A549 (cell line): ENCODE measurements at regions not wholly inside any gene's neighbourhood (a gene's known extent, or its start where the extent isn't known, plus 50 kb on each side); places are given as distances from the start of the nearest gene placed in this dataset.

Experiments used
- ATAC-seq, 2 experiments: fragments of 200-7000 bp in 1 of 2; fragments of >200 bp in 1 of 2; cut with Nextera tagmentation in 1 of 2; cut with Tn5 transposase in 1 of 2; 3 replicates each; pipeline versions ENCODE4 v1.8.0 to v1.9.1; 2018 to 2020; ENCODE audit warnings: mild to moderate bottlenecking in 1 of 2, moderate library complexity in 1 of 2
- CTCF ChIA-PET: fragments of 300-600 bp; sonication (Branson Sonifier 250); formaldehyde crosslinking; extraction: SDS; loops from one replicate; lab custom pipeline; 2021; ENCODE audit warnings: antibody characterized with exemption, inconsistent platforms; lab: Yijun Ruan, JAX
- POLR2A ChIA-PET: fragments of 350-600 bp; formaldehyde crosslinking; extraction: SDS; loops from one replicate; lab custom pipeline; 2021; ENCODE audit warnings: antibody characterized with exemption, inconsistent platforms; lab: Yijun Ruan, JAX
- DNase-seq, 2 experiments: peaks; one replicate each; pipeline versions ENCODE4 v3.0.0 to v3.0.0-alpha.2; 2011 to 2016; ENCODE audit warnings: low read depth in 1 of 2, low spot score in 1 of 2
- FAIRE-seq: peaks from 2 replicates; lab custom pipeline; 2011; peaks lifted over from hg19 to GRCh38; lab: Jason Lieb, UNC
- H3K27ac ChIP-seq, 2 experiments: fragments of >200 bp; sonication (Bioruptor Twin); formaldehyde crosslinking; 3 replicates each; pipeline ENCODE4 v1.5.1; 2016 to 2017
- H3K4me1 ChIP-seq: fragments of >200 bp; sonication (Bioruptor Twin); formaldehyde crosslinking; 3 replicates; pipeline ENCODE4 v1.6.1; 2016
- H3K4me2 ChIP-seq: fragments of >200 bp; sonication (Bioruptor Twin); formaldehyde crosslinking; 3 replicates; pipeline ENCODE4 v1.6.1; 2016
- H3K4me3 ChIP-seq: fragments of >200 bp; sonication (Bioruptor Twin); formaldehyde crosslinking; 3 replicates; pipeline ENCODE4 v1.5.1; 2016
- H3K9me3 ChIP-seq: fragments of >200 bp; sonication (Bioruptor Twin); formaldehyde crosslinking; 3 replicates; pipeline ENCODE4 v1.6.1; 2016
- BHLHE40 ChIP-seq: IDR thresholded peaks from 2 replicates; pipeline ENCODE4 v1.6.1; 2012; ENCODE audit warnings: low read depth, low read length, inconsistent platforms
- CHD2 ChIP-seq: fragments of 150-350 bp; IDR thresholded peaks from 2 replicates; pipeline ENCODE4 v1.6.1; 2014; ENCODE audit warnings: low read length; ENCODE audit not compliant: partially characterized antibody
- EHMT2 ChIP-seq: fragments of 200-600 bp; sonication (generic); IDR thresholded peaks from 2 replicates; pipeline ENCODE4 v1.6.1; 2016; ENCODE audit warnings: antibody characterized with exemption, low read depth, mild to moderate bottlenecking, moderate library complexity
- ELK1 ChIP-seq: fragments of 150-350 bp; IDR thresholded peaks from 2 replicates; pipeline ENCODE4 v1.6.1; 2014; ENCODE audit warnings: low read depth, mild to moderate bottlenecking, low read length
- ESRRA ChIP-seq: fragments of 150-350 bp; IDR thresholded peaks from 2 replicates; pipeline ENCODE4 v1.6.1; 2014; ENCODE audit warnings: mild to moderate bottlenecking, low read length, borderline replicate concordance
- FOSB ChIP-seq: fragments of 250-450 bp; sonication (Bioruptor Pico); IDR thresholded peaks from 2 replicates; pipeline ENCODE4 v1.5.0; 2020; ENCODE audit warnings: mild to moderate bottlenecking, moderate library complexity
- FOSL2 ChIP-seq, 2 experiments: fragments of 450-650 bp in 1 of 2; fragments of >200 bp in 1 of 2; sonication (Bioruptor Twin) in 1 of 2; formaldehyde crosslinking; IDR thresholded peaks; 2 replicates each; pipeline versions ENCODE4 v1.5.0 to v1.6.1; 2016 to 2020; ENCODE audit warnings: mild to moderate bottlenecking in 1 of 2, moderate library complexity in 1 of 2
- FOXS1 ChIP-seq: fragments of 250-450 bp; sonication (Bioruptor Pico); IDR thresholded peaks from 2 replicates; pipeline ENCODE4 v1.5.0; 2020; ENCODE audit warnings: mild to moderate bottlenecking, moderate library complexity
- HDAC2 ChIP-seq: fragments of 200-600 bp; sonication (generic); IDR thresholded peaks from 2 replicates; pipeline ENCODE4 v1.6.1; 2016
- HES2 ChIP-seq: fragments of >200 bp; sonication (Bioruptor Twin); formaldehyde crosslinking; IDR thresholded peaks from 2 replicates; pipeline ENCODE4 v1.6.1; 2016
- HEYL ChIP-seq: fragments of 250-450 bp; sonication (Bioruptor Pico); IDR thresholded peaks from 2 replicates; pipeline ENCODE4 v1.8.0; 2021; ENCODE audit warnings: mild to moderate bottlenecking, moderate library complexity
- HMGXB4 ChIP-seq: fragments of 250-450 bp; sonication (Bioruptor Pico); IDR thresholded peaks from 2 replicates; pipeline ENCODE4 v1.5.0; 2021; ENCODE audit warnings: mild to moderate bottlenecking, moderate library complexity, borderline replicate concordance
- JUN ChIP-seq, 2 experiments: fragments of >200 bp; sonication (Bioruptor Twin); formaldehyde crosslinking; IDR thresholded peaks; 2 replicates in 1 of 2; 3 replicates in 1 of 2; pipeline ENCODE4 v1.6.1; 2016 to 2017
- KDM5A ChIP-seq: fragments of 200-600 bp; sonication (generic); IDR thresholded peaks from 2 replicates; pipeline ENCODE4 v1.6.1; 2016; ENCODE audit warnings: antibody characterized with exemption, mild to moderate bottlenecking
- NFE2L2 ChIP-seq: fragments of 150-350 bp; conservative IDR thresholded peaks from 2 replicates; pipeline ENCODE4 v1.6.1; 2014; ENCODE audit warnings: low read length
- NPAS2 ChIP-seq: fragments of 250-450 bp; sonication (Bioruptor Pico); IDR thresholded peaks from 2 replicates; pipeline ENCODE4 v1.8.0; 2022; ENCODE audit warnings: mild to moderate bottlenecking, moderate library complexity, borderline replicate concordance
- NR3C1 ChIP-seq: fragments of >200 bp; sonication (Bioruptor Twin); formaldehyde crosslinking; IDR thresholded peaks from 3 replicates; pipeline ENCODE4 v1.6.1; 2017
- PHF8 ChIP-seq: fragments of 200-600 bp; sonication (generic); IDR thresholded peaks from 2 replicates; pipeline ENCODE4 v1.6.1; 2016; ENCODE audit warnings: low read depth, mild to moderate bottlenecking, antibody characterized with exemption, moderate library complexity, borderline replicate concordance
- POLR2AphosphoS2 ChIP-seq: conservative IDR thresholded peaks from 2 replicates; pipeline ENCODE4 v1.6.1; 2012; ENCODE audit warnings: low read length, improper control_type of control experiment, inconsistent platforms
- RFX5 ChIP-seq: fragments of 450-650 bp; IDR thresholded peaks from 2 replicates; pipeline ENCODE4 v1.7.1; 2014; ENCODE audit warnings: antibody characterized with exemption, mild to moderate bottlenecking, moderate library complexity
- RNF2 ChIP-seq: fragments of 200-600 bp; sonication (generic); IDR thresholded peaks from 2 replicates; pipeline ENCODE4 v1.6.1; 2016; ENCODE audit warnings: low read depth, mild to moderate bottlenecking, antibody characterized with exemption, moderate library complexity, borderline replicate concordance
- WGBS: methylation state at CpG from one replicate; pipeline ENCODE4 v1.1.6; 2017; ENCODE audit errors: missing lambda C conversion rate; 5-methylcytosine and 5-hydroxymethylcytosine counted together
- TF ChIP-seq, protein P1 (sequence below): IDR thresholded peaks from 2 replicates; pipeline ENCODE4 v1.6.1; 2012
- TF ChIP-seq, protein P2 (sequence below): fragments of >200 bp; sonication (Bioruptor Twin); formaldehyde crosslinking; IDR thresholded peaks from 3 replicates; pipeline ENCODE4 v1.5.1; 2016

DNA sequence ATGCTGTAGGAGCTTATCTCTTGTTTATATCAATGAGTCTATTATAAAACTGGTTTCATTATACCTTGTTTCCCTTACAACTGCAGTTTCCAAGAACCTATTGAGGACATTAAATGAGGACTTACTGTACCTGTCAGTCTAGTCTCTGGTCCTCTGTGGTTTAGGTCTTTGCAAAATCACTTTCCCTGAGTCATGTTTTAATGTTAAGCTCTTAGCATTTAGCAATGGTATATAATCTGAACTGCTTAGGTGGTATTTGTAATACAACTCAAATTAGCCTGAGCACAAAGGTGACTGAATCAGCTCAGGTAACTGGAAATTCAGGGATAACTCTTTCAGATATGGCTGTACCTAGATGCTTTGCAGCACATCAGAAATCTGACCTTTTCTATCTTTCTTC is 418.3 kb upstream of the SPRED2 start (continued):
- TF ChIP-seq KDM5A: no peak
- no peak for TF ChIP-seq POLR2AphosphoS2
- TF ChIP-seq FOXS1: no peak
- TF ChIP-seq HES2: no peak
- TF ChIP-seq ELK1: no peak

GRCh38 chr2:65846989-65847678 is 414.7 kb upstream of the SPRED2 start:
- Histone ChIP-seq H3K9me3 (no peaks in the 10 kb centered on the region), H3K4me1 (no peaks in the 10 kb centered on the region), H3K27ac (no peak overlapping the region), H3K4me3 (no peak overlapping the region), H3K4me2 (no peak overlapping the region)
- FAIRE-seq (no peak), DNase-seq (no peak), ATAC-seq (no peak)
- TF ChIP-seq POLR2AphosphoS2 (no peak), HDAC2 (no peak), EHMT2 (no peak), NFE2L2 (no peak), JUN (IDR thresholded peaks at IDR 0.05) (no peak), HEYL (no peak), HES2 (no peak), RNF2 (no peak), NR3C1 (no peak)
- TF ChIP-seq, protein P1, sequence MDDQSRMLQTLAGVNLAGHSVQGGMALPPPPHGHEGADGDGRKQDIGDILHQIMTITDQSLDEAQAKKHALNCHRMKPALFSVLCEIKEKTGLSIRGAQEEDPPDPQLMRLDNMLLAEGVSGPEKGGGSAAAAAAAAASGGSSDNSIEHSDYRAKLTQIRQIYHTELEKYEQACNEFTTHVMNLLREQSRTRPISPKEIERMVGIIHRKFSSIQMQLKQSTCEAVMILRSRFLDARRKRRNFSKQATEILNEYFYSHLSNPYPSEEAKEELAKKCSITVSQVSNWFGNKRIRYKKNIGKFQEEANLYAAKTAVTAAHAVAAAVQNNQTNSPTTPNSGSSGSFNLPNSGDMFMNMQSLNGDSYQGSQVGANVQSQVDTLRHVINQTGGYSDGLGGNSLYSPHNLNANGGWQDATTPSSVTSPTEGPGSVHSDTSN: no peak
- WGBS: 9% methylated on average over 9 of the region's 9 CpGs
- ChIA-PET POLR2A (no interaction called here), CTCF (interaction anchor here (0.6 kb wide), 1 partner anchor 207 kb away, joined by 3 read pairs; no protein-coding TSS in a partner anchor)

DNA sequence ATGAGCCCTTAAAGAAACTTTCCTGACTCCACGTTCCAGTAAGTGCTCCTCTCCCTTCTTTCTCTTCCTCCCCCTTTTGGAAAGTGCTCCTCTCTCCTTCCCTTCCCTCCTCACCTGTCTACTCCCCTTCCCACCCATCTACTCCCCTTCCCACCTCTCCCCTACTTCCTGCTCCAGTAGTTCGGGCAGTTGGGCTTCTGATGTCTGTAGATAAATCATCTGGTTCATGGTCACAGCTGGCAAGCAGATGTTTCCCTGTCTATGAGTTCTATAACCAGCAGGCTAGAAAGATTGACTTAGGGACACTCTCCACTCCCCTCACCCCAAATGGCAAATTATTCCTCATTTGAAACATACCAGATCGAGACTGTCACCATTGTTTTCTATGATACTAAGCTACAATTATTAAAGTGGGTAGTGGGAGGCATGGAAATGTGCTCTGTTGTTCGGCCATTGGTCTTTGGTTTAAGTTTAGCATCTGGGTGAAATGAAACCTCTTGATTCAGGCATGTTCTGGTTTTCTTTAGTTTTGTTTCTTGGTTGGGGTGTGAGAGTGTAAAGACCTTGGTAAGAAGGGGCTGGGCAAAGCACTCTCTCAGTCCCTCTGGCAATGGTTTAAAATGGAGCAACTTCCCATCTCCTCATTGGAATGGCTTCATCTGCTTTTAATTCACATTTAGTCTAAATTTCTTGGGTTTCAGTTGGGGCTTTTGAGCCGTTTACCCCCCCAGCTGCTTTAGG is 413.2 kb upstream of the SPRED2 start:
- no peaks in the 10 kb centered on the region for H3K9me3 ChIP-seq
- H3K4me2 ChIP-seq: no peak overlapping the region
- 2% methylated on average over 5 of the region's 5 CpGs for WGBS
- DNase-seq (no peak), FAIRE-seq (no peak)
- H3K4me1 ChIP-seq: no peaks in the 10 kb centered on the region
- POLR2A ChIA-PET: no interaction called here
- no peak for TF ChIP-seq BHLHE40
- no peak for TF ChIP-seq CHD2
- TF ChIP-seq, all 56 proteins: peak for 0
- ATAC-seq: no peak
- CTCF ChIA-PET: no interaction called here
- Histone ChIP-seq H3K27ac (no peak overlapping the region), H3K4me3 (no peak overlapping the region)

DNA sequence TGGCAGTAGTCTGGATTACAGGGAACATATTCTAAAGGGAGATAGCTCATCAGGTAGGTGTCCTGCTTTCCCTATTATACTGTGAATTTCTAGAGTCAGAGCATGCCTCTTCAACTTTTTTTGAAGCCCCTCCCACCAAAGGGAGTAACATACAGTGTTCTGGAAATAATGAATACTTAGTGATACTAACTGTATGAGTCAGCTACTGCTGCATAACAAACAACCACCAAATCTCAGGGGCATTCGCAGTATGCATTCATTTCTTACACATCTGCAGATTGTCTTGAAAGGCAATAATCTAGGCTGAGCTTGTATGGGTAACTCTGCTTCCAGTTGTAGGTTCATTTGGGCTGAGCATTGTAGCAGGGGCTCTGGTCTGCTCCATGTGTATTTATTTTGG is 409.7 kb upstream of the SPRED2 start:
- FAIRE-seq: no peak
- no peak for ATAC-seq
- CTCF ChIA-PET: interaction anchor here (0.8 kb wide), 1 partner anchor 24 kb away, joined by 3 read pairs; no protein-coding TSS in a partner anchor
- no peak for TF ChIP-seq HMGXB4
- TF ChIP-seq, protein P2, sequence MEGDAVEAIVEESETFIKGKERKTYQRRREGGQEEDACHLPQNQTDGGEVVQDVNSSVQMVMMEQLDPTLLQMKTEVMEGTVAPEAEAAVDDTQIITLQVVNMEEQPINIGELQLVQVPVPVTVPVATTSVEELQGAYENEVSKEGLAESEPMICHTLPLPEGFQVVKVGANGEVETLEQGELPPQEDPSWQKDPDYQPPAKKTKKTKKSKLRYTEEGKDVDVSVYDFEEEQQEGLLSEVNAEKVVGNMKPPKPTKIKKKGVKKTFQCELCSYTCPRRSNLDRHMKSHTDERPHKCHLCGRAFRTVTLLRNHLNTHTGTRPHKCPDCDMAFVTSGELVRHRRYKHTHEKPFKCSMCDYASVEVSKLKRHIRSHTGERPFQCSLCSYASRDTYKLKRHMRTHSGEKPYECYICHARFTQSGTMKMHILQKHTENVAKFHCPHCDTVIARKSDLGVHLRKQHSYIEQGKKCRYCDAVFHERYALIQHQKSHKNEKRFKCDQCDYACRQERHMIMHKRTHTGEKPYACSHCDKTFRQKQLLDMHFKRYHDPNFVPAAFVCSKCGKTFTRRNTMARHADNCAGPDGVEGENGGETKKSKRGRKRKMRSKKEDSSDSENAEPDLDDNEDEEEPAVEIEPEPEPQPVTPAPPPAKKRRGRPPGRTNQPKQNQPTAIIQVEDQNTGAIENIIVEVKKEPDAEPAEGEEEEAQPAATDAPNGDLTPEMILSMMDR: no peak
- TF ChIP-seq ESRRA: no peak
- no peak for TF ChIP-seq FOSB (CRISPR knock-in tag)
- no peak for TF ChIP-seq PHF8
- no peak for TF ChIP-seq RFX5
- no peak for TF ChIP-seq NPAS2 (CRISPR knock-in tag)
- no peak for TF ChIP-seq FOSL2 (IDR thresholded peaks at IDR 0.05)
- no peak for TF ChIP-seq FOSL2 (CRISPR knock-in tag; IDR thresholded peaks at IDR 0.05)

More for the DNA sequence above, 409.7 kb upstream of the SPRED2 start:
- Histone ChIP-seq H3K4me3 (no peak overlapping the region), H3K27ac (no peak overlapping the region), H3K4me1 (no peaks in the 10 kb centered on the region), H3K4me2 (no peak overlapping the region), H3K9me3 (no peaks in the 10 kb centered on the region)
- POLR2A ChIA-PET: no interaction called here
- 44% methylated on average over 1 of the region's 1 CpG for WGBS
- no peak for DNase-seq
